HUDEP-2 (cell line): ENCODE measurements at regions not wholly inside any gene's neighbourhood (a gene's known extent, or its start where the extent isn't known, plus 50 kb on each side); places are given as distances from the start of the nearest gene placed in this dataset.
"Not testable (repeated sequence)": the region's sequence is repeated elsewhere in the genome, so short reads cannot be mapped to it uniquely, and the experiment has no call there.

Experiments
- DNase-seq, 76 experiments: peaks; one replicate each; lab custom pipeline; 2025; ENCODE audit not compliant: unreplicated experiment in 76 of 76; lab: John Stamatoyannopoulos, UW

GRCh38 chr2:155600914-155601760, 731.4 kb downstream of the NR4A2 start:
- DNase-seq: no peak

DNA sequence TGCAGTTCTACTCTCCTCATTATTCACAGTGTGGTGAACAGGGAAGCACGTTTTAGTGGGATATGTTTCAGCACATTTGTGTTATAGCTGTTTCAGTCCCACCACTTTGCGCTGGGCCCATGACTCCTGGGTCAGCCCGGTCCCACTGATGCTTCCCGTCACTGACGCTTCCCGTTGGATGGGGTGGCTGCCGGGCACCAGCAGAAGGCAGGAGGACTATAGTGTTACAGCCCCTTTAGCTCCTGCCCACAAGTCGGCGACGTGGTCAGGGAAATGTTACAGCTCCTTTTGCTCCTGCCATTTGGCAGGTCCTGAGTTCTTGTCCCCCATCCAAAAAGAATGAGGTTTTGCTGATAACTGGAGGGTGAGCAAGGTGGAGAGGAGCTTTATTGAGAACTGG, 732.2 kb downstream of the NR4A2 start:
- no peak for DNase-seq

- DNase-seq: no peak
Measured at GRCh38 chr2:155599834-155600233, 732.7 kb downstream of the NR4A2 start.

DNA sequence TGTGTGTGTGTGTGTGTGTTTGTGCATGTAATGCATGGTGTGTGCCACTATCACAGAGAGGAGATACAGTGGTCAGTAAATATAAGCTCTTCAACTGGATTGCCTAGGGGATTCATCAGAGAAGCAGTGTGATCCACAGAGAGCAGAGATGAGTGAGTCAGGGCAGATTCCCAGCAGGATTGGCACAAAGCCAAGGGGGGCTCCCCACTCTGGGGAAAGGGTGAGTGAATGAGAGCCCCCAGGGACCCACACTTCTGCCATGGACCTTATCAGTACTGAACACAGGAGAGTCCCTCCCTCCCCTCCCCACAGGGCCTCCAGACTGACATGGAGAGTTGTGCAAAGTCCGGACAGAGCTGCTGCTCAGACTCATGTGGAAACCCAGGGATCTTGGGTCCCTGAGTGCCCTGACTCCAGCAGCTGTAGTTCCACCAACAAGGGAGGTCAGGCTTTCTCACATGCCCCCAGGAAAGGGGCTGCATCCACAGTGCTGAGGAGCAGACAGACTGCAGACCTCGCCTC, 748.8 kb downstream of the NR4A2 start:
- no peak for DNase-seq

GRCh38 chr2:155574941-155575340, 757.6 kb downstream of the NR4A2 start:
- DNase-seq: no peak

- no peak for DNase-seq
Measured at GRCh38 chr2:155547571-155547970, 785.0 kb downstream of the NR4A2 start.

- DNase-seq: no peak
Measured at GRCh38 chr2:155546721-155547555, 785.6 kb downstream of the NR4A2 start.

DNA sequence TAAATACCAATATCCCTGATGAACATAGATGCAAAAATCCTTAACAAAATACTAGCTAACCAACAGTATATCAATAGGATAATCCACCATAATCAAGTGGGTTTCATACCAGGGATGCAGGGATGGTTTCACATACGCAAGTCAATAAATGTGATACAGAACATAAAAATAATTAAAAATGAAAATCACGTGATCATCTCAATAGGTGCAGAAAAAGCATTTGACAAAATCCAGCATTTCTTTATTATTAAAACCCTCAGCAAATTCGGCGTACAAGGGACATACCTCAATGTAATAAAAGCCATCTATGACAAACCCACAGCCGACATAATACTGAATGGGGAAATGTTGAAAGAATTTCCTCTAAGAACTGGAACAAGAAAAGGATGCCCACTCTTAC, 793.5 kb downstream of the NR4A2 start:
- DNase-seq: not testable (repeated sequence)

- DNase-seq: no peak
Measured at GRCh38 chr2:155528034-155528433, 804.5 kb downstream of the NR4A2 start.

DNA sequence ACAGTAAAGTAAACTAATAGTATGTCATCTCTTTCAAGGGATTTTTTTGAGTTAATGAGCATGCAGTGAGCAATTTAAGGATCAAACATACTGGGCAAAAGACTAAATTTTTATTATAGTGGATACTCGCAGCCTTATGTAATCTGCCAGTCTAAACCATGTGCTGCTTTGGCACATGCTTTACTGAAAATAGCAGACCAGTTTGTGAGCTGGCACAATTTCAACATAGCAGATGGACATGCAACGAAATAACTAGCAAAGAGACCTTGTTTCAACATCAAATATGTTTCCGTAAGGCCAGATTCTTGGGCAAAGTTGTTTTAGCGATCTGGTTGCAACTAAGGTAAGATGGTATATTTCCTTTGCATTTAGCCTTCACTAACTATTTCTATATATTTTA, 807.3 kb downstream of the NR4A2 start:
- DNase-seq: no peak

GRCh38 chr2:155519529-155520130, 812.9 kb downstream of the NR4A2 start:
- DNase-seq: no peak

- no peak for DNase-seq
Measured at GRCh38 chr2:155518094-155518493, 814.4 kb downstream of the NR4A2 start.

DNA sequence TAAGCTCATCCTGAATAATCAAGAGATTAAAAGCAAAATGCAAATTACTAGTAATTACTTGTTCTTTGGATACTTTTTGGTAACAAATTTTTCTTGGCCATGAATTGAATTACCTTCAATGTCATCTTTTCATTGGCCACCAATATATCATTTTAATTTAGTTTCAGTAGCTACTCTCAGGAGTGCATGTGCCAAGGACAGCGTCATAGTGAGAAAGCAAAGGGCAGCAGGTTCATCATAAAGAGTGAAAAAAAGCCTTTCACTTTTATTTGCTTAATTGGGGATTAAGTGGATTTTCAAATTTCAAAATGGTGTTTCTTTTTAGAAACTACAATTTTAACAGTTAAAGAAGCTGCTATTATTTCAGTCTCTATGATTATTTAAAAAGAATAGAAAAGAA, 815.2 kb downstream of the NR4A2 start:
- no peak for DNase-seq

DNA sequence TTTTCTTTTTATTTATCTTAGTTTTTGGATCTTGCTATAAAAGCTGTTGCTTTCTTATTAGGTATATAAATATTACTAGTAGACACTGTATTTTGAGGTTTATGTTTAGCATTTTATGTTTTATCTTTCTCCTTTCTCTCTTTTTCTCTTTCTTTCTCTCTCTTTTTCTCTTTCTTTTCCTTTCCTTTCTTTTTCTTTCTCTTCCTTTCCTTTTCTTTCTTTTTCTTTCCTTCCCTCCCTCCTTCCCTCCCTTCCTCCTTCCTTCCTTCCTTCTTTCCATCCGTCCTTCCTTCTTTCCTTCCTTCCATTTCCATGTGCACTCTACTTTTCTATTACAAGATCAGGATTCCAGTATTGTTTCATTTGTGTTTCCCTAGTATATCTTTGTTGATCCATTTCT, 814.8 kb downstream of the KCNJ3 start:
- DNase-seq: no peak

DNA sequence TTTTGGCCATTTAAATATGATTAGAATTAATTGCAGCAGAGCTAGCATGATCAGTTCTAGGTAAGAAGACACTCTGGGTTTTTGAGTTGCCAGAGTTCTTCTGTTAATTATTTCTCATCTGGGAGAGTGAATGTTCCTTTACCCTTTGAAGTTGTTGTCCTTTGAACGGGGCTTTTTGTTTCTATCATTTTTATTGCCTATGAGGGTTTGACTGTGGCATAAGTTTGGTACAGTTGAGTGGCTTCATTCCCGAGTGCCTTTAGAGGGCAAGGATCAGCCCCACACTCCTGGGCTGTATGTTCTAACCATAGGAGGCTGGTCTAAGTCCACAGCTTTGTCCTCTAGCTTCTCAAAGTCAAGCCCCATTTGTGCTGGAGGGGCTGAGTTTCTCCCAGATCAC, 804.3 kb downstream of the KCNJ3 start:
- DNase-seq: no peak

GRCh38 chr2:155498106-155498505, 799.6 kb downstream of the KCNJ3 start:
- DNase-seq: no peak

- no peak for DNase-seq
Measured at GRCh38 chr2:155494744-155495143, 796.2 kb downstream of the KCNJ3 start.

- no peak for DNase-seq
Measured at GRCh38 chr2:155485141-155485842, 786.8 kb downstream of the KCNJ3 start.

DNA sequence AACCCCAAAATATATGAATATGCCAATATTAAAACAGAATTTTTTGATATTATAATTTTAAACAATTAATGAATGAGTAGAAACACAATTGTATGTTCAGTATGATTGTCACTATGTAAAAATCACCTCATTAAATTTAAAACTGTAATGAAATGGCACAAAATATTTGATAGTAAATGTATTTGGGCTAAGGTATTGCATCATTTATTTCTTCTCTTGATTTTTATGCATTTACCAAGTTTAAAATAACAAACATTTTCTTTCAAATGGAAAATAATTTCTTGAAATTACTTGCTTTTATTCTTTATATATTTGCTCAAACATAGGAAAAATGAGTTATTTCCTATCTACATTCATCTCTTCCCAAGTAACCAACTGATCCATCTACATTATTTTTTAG, 782.6 kb downstream of the KCNJ3 start:
- DNase-seq: no peak

- DNase-seq: not testable (repeated sequence)
Measured at GRCh38 chr2:155472018-155472417, 773.5 kb downstream of the KCNJ3 start.

DNA sequence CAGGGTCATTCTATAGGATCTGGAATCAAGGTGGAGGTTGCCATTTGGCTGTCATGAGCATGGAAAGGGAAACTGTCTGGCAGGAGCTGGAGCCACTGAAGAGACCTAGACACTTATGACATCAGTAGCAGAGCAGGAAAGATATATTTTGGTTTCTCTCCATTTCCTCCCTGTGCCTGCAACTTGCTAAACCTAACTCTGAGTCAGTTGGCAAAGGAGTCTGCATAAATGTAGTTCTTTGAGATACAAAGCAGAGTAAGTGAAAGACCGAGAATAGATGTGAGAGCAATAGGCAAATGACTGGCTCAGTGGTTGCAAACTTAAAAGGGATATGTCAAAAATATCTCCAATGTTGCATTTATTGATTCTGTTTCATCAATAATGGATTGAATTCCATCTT, 757.7 kb downstream of the KCNJ3 start:
- no peak for DNase-seq
